OCI-LY3 (cell line): ENCODE measurements at regions not wholly inside any gene's neighbourhood (a gene's known extent, or its start where the extent isn't known, plus 50 kb on each side); places are given as distances from the start of the nearest gene placed in this dataset.

Source experiments
- H2AFZ ChIP-seq: fragments of 200-600, 300-600 bp; shearing (Covaris generic); 2 replicates; pipeline ENCODE4 v1.6.0; 2014; ENCODE audit warnings: antibody characterized with exemption, low read depth, low read length
- H3K27ac ChIP-seq: fragments of 200-600, 300-600 bp; sonication (generic); 2 replicates; pipeline ENCODE4 v1.5.1; 2014; ENCODE audit warnings: mild to moderate bottlenecking, low read length, moderate library complexity, mixed read lengths
- H3K27me3 ChIP-seq: fragments of 200-600, 300-600 bp; sonication (generic); 2 replicates; pipeline ENCODE4 v1.6.1; 2014; ENCODE audit warnings: low read depth, low read length, mixed read lengths
- H3K36me3 ChIP-seq: fragments of 200-600, 300-600 bp; sonication (generic); replicated peaks from 2 replicates; pipeline ENCODE3; 2014; ENCODE audit warnings: low read depth, low read length, mixed read lengths
- H3K4me1 ChIP-seq: fragments of 300-600, 200-600 bp; sonication (generic); 2 replicates; pipeline ENCODE4 v1.6.1; 2014; ENCODE audit warnings: low read length, mixed read lengths
- H3K4me2 ChIP-seq: fragments of 200-600, 300-600 bp; sonication (generic); 2 replicates; pipeline ENCODE4 v1.6.1; 2014; ENCODE audit warnings: low read length, mixed read lengths
- H3K4me3 ChIP-seq: fragments of 300-600, 200-600 bp; sonication (generic); 2 replicates; pipeline ENCODE4 v1.5.1; 2014; ENCODE audit warnings: antibody characterized with exemption, mild to moderate bottlenecking, low read length, moderate library complexity
- H3K79me2 ChIP-seq: fragments of 300-600, 200-600 bp; shearing (Covaris generic); 2 replicates; pipeline ENCODE4 v1.6.1; 2014; ENCODE audit warnings: mild to moderate bottlenecking, low read length, mixed read lengths
- H3K9ac ChIP-seq: fragments of 300-600, 200-600 bp; shearing (Covaris generic); 2 replicates; pipeline ENCODE4 v1.6.0; 2014; ENCODE audit warnings: mild to moderate bottlenecking, low read length, moderate library complexity
- H3K9me3 ChIP-seq: fragments of 200-600, 300-600 bp; shearing (Covaris generic); 2 replicates; pipeline ENCODE4 v1.6.1; 2014; ENCODE audit warnings: low read length, mixed read lengths; ENCODE audit not compliant: insufficient read depth
- H4K20me1 ChIP-seq: fragments of 200-600, 300-600 bp; sonication (generic); 2 replicates; pipeline ENCODE4 v1.6.1; 2016; ENCODE audit warnings: low read length, mixed read lengths; ENCODE audit not compliant: insufficient read depth
- CTCF ChIP-seq: fragments of 200-600, 300-600 bp; sonication (generic); IDR thresholded peaks from 2 replicates; pipeline ENCODE4 v1.5.1; 2014; ENCODE audit warnings: antibody characterized with exemption, low read length, low read depth
- EZH2phosphoT487 ChIP-seq: fragments of 200-600 bp; shearing (Covaris generic); IDR thresholded peaks from 2 replicates; pipeline ENCODE4 v1.6.1; 2018; ENCODE audit warnings: antibody characterized with exemption, mixed run types, low read depth

GRCh38 chr5:120252839-120253238, 211.3 kb upstream of the PRR16 start:
- H3K36me3 ChIP-seq, result no peaks in the 10 kb centered on the region
- no peak overlapping the region for H3K27ac ChIP-seq
- no peaks in the 10 kb centered on the region for H4K20me1 ChIP-seq
- H3K4me2 ChIP-seq, result no peak overlapping the region
- TF ChIP-seq EZH2phosphoT487, result no peak
- no peak for TF ChIP-seq CTCF
- no peak overlapping the region for H3K4me3 ChIP-seq
- peaks cover 3% of the 10 kb centered on the region for H3K4me1 ChIP-seq
- no peaks in the 10 kb centered on the region for H3K79me2 ChIP-seq
- no peaks in the 10 kb centered on the region for H3K9me3 ChIP-seq
- no peaks in the 10 kb centered on the region for H3K27me3 ChIP-seq
- H2AFZ ChIP-seq, result no peak overlapping the region
- no peak overlapping the region for H3K9ac ChIP-seq

- no peaks in the 10 kb centered on the region for H3K36me3 ChIP-seq
- H3K27me3 ChIP-seq, result no peaks in the 10 kb centered on the region
- no peak overlapping the region for H3K9ac ChIP-seq
- H2AFZ ChIP-seq, result no peak overlapping the region
- H3K9me3 ChIP-seq, result no peaks in the 10 kb centered on the region
- H3K27ac ChIP-seq, result no peak overlapping the region
- no peak overlapping the region for H3K4me2 ChIP-seq
- H4K20me1 ChIP-seq, result no peaks in the 10 kb centered on the region
- H3K4me3 ChIP-seq, result no peak overlapping the region
- H3K79me2 ChIP-seq, result no peaks in the 10 kb centered on the region
- peaks cover 8% of the 10 kb centered on the region for H3K4me1 ChIP-seq
- TF ChIP-seq EZH2phosphoT487 (no peak), CTCF (no peak)
Measured at GRCh38 chr5:120254385-120254784, 209.7 kb upstream of the PRR16 start.

GRCh38 chr5:120255214-120255613, 208.9 kb upstream of the PRR16 start:
- Histone ChIP-seq H3K36me3 (no peaks in the 10 kb centered on the region), H3K4me2 (no peak overlapping the region), H3K27ac (no peak overlapping the region), H3K9me3 (no peaks in the 10 kb centered on the region), H3K27me3 (no peaks in the 10 kb centered on the region), H2AFZ (no peak overlapping the region), H3K4me3 (no peak overlapping the region), H4K20me1 (no peaks in the 10 kb centered on the region), H3K9ac (no peak overlapping the region), H3K4me1 (peaks cover 8% of the 10 kb centered on the region), H3K79me2 (no peaks in the 10 kb centered on the region)
- no peak for TF ChIP-seq EZH2phosphoT487
- no peak for TF ChIP-seq CTCF

GRCh38 chr5:120256376-120256775, 207.7 kb upstream of the PRR16 start:
- H3K4me2 ChIP-seq, result no peak overlapping the region
- H3K4me1 ChIP-seq, result peaks cover 8% of the 10 kb centered on the region
- H3K27ac ChIP-seq, result no peak overlapping the region
- H3K9ac ChIP-seq, result no peak overlapping the region
- no peak overlapping the region for H3K4me3 ChIP-seq
- H3K27me3 ChIP-seq, result no peaks in the 10 kb centered on the region
- no peak overlapping the region for H2AFZ ChIP-seq
- no peaks in the 10 kb centered on the region for H3K9me3 ChIP-seq
- H4K20me1 ChIP-seq, result no peaks in the 10 kb centered on the region
- no peaks in the 10 kb centered on the region for H3K79me2 ChIP-seq
- H3K36me3 ChIP-seq, result no peaks in the 10 kb centered on the region
- TF ChIP-seq CTCF (no peak), EZH2phosphoT487 (no peak)
